Inflammatory macrophage treated with lipopolysaccharide for 1 hour (primary cell): ENCODE measurements at regions not wholly inside any gene's neighbourhood (a gene's known extent, or its start where the extent isn't known, plus 50 kb on each side); places are given as distances from the start of the nearest gene placed in this dataset.

Experiments
- DNase-seq, 2 donors: peaks; one replicate each; pipeline ENCODE4 v3.0.0-alpha.2; 2020 to 2022

GRCh38 chr18:1983746-1984515 is 587.4 kb downstream of the METTL4 start:
- no peak for DNase-seq

- DNase-seq: no peak
Measured at GRCh38 chr18:1993866-1994265, 577.4 kb downstream of the METTL4 start.

- DNase-seq: no peak
Measured at GRCh38 chr18:1994471-1994870, 576.8 kb downstream of the METTL4 start.

- DNase-seq: no peak
Measured at GRCh38 chr18:1995041-1995612, 576.2 kb downstream of the METTL4 start.

- DNase-seq: no peak
Measured at GRCh38 chr18:1998121-1998520, 573.2 kb downstream of the METTL4 start.

GRCh38 chr18:1999387-1999786 is 571.9 kb downstream of the METTL4 start:
- DNase-seq: no peak

- no peak for DNase-seq
Measured at GRCh38 chr18:2002151-2002550, 569.2 kb downstream of the METTL4 start.

- DNase-seq: no peak
Measured at GRCh38 chr18:2002604-2003003, 568.7 kb downstream of the METTL4 start.

GRCh38 chr18:2009942-2010697 is 561.2 kb downstream of the METTL4 start:
- DNase-seq: no peak

- DNase-seq: no peak
Measured at GRCh38 chr18:2027016-2027415, 544.3 kb downstream of the METTL4 start.

GRCh38 chr18:2027756-2028155 is 543.5 kb downstream of the METTL4 start:
- no peak for DNase-seq

GRCh38 chr18:2028986-2029385 is 542.3 kb downstream of the METTL4 start:
- no peak for DNase-seq

GRCh38 chr18:2030647-2031046 is 540.7 kb downstream of the METTL4 start:
- no peak for DNase-seq

GRCh38 chr18:2032036-2032435 is 539.3 kb downstream of the METTL4 start:
- no peak for DNase-seq

GRCh38 chr18:2035056-2035455 is 536.2 kb downstream of the METTL4 start:
- DNase-seq: no peak

- DNase-seq: no peak
Measured at GRCh38 chr18:2036086-2036485, 535.2 kb downstream of the METTL4 start.

GRCh38 chr18:2040279-2040678 is 531.0 kb downstream of the METTL4 start:
- no peak for DNase-seq

- no peak for DNase-seq
Measured at GRCh38 chr18:2049986-2050385, 521.3 kb downstream of the METTL4 start.

- DNase-seq: no peak
Measured at GRCh38 chr18:2050702-2051201, 520.6 kb downstream of the METTL4 start.

- no peak for DNase-seq
Measured at GRCh38 chr18:2053490-2054089, 517.7 kb downstream of the METTL4 start.

GRCh38 chr18:2059336-2059735 is 512.0 kb downstream of the METTL4 start:
- DNase-seq: no peak

GRCh38 chr18:2060086-2060485 is 511.2 kb downstream of the METTL4 start:
- DNase-seq: no peak

- DNase-seq: no peak
Measured at GRCh38 chr18:2070631-2071030, 500.7 kb downstream of the METTL4 start.
